ENCODE measurements at regions not wholly inside any gene's neighbourhood (a gene's known extent, or its start where the extent isn't known, plus 50 kb on each side); places are given as distances from the start of the nearest gene placed in this dataset.

- Histone ChIP-seq H3K4me2 (no peak overlapping the region), H3K4me3 (no peak overlapping the region), H3K9ac (no peak overlapping the region), H4K20me1 (no peaks in the 10 kb centered on the region), H3K36me3 (no peaks in the 10 kb centered on the region), H3K4me1 (no peaks in the 10 kb centered on the region), H3K27me3 (no peaks in the 10 kb centered on the region), H3K27ac (no peak overlapping the region), H3K9me3 (no peaks in the 10 kb centered on the region)
- TF ChIP-seq Cebpa-rat (IDR thresholded peaks at IDR 0.05), result no peak
Measured at GRCh38 chr10:33887188-33887587, 552.7 kb upstream of the NRP1 start.

- TF ChIP-seq Cebpa-rat (IDR thresholded peaks at IDR 0.05), result no peak
- no peak overlapping the region for H3K27ac ChIP-seq
- no peak overlapping the region for H3K4me3 ChIP-seq
- H3K27me3 ChIP-seq, result no peaks in the 10 kb centered on the region
- H3K9ac ChIP-seq, result no peak overlapping the region
- H3K36me3 ChIP-seq, result no peaks in the 10 kb centered on the region
- no peaks in the 10 kb centered on the region for H4K20me1 ChIP-seq
- H3K9me3 ChIP-seq, result no peaks in the 10 kb centered on the region
- H3K4me1 ChIP-seq, result no peaks in the 10 kb centered on the region
- no peak overlapping the region for H3K4me2 ChIP-seq
Measured at GRCh38 chr10:33886299-33886698, 551.8 kb upstream of the NRP1 start.

- TF ChIP-seq Cebpa-rat (IDR thresholded peaks at IDR 0.05), result no peak
Measured at GRCh38 chr10:33884604-33885003, 550.1 kb upstream of the NRP1 start.

GRCh38 chr10:33883881-33884280 is 549.4 kb upstream of the NRP1 start:
- H3K27ac ChIP-seq, result no peak overlapping the region
- H3K4me3 ChIP-seq, result no peak overlapping the region
- H3K36me3 ChIP-seq, result no peaks in the 10 kb centered on the region
- no peaks in the 10 kb centered on the region for H4K20me1 ChIP-seq
- H3K4me1 ChIP-seq, result no peaks in the 10 kb centered on the region
- no peaks in the 10 kb centered on the region for H3K9me3 ChIP-seq
- TF ChIP-seq Cebpa-rat (IDR thresholded peaks at IDR 0.05), result no peak
- no peak overlapping the region for H3K4me2 ChIP-seq
- H3K9ac ChIP-seq, result no peak overlapping the region
- H3K27me3 ChIP-seq, result no peaks in the 10 kb centered on the region

More at GRCh38 chr10:33884604-33885003, 550.1 kb upstream of the NRP1 start:
- H3K4me3 ChIP-seq, result no peak overlapping the region
- H4K20me1 ChIP-seq, result no peaks in the 10 kb centered on the region
- no peaks in the 10 kb centered on the region for H3K4me1 ChIP-seq
- no peaks in the 10 kb centered on the region for H3K36me3 ChIP-seq
- H3K27ac ChIP-seq, result no peak overlapping the region
- H3K9me3 ChIP-seq, result no peaks in the 10 kb centered on the region
- H3K27me3 ChIP-seq, result no peaks in the 10 kb centered on the region
- no peak overlapping the region for H3K4me2 ChIP-seq
- no peak overlapping the region for H3K9ac ChIP-seq

DNA sequence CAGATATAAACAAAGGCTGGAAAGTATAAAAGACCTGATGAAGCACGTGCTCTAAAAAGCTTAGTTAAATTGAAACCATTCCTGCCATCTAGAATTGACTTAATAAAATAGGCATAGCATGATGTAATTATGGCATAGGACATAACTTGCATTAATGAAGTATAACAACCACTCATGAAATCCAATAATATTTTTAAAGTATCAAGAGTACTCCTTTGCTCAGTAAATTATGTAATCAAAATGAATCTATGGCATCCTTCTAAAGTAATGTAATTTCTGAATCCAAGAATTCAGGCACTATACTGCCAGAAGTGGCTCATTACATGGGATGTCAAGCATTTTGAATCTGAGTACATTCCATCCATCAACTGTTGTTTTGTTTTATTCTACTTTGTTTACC is 548.5 kb upstream of the NRP1 start:
- H3K27me3 ChIP-seq, result no peaks in the 10 kb centered on the region
- H3K9ac ChIP-seq, result no peak overlapping the region
- H3K36me3 ChIP-seq, result no peaks in the 10 kb centered on the region
- TF ChIP-seq Cebpa-rat (IDR thresholded peaks at IDR 0.05), result no peak
- no peak overlapping the region for H3K27ac ChIP-seq
- no peaks in the 10 kb centered on the region for H3K4me1 ChIP-seq
- no peaks in the 10 kb centered on the region for H4K20me1 ChIP-seq
- no peak overlapping the region for H3K4me3 ChIP-seq
- H3K4me2 ChIP-seq, result no peak overlapping the region
- no peaks in the 10 kb centered on the region for H3K9me3 ChIP-seq

GRCh38 chr10:33880291-33880690 is 545.8 kb upstream of the NRP1 start:
- H3K4me1 ChIP-seq, result no peaks in the 10 kb centered on the region
- no peaks in the 10 kb centered on the region for H3K9me3 ChIP-seq
- no peak overlapping the region for H3K4me2 ChIP-seq
- no peaks in the 10 kb centered on the region for H3K36me3 ChIP-seq
- H3K27me3 ChIP-seq, result no peaks in the 10 kb centered on the region
- no peak overlapping the region for H3K9ac ChIP-seq
- no peak overlapping the region for H3K4me3 ChIP-seq
- H4K20me1 ChIP-seq, result no peaks in the 10 kb centered on the region
- no peak overlapping the region for H3K27ac ChIP-seq
- TF ChIP-seq Cebpa-rat (IDR thresholded peaks at IDR 0.05), result no peak

DNA sequence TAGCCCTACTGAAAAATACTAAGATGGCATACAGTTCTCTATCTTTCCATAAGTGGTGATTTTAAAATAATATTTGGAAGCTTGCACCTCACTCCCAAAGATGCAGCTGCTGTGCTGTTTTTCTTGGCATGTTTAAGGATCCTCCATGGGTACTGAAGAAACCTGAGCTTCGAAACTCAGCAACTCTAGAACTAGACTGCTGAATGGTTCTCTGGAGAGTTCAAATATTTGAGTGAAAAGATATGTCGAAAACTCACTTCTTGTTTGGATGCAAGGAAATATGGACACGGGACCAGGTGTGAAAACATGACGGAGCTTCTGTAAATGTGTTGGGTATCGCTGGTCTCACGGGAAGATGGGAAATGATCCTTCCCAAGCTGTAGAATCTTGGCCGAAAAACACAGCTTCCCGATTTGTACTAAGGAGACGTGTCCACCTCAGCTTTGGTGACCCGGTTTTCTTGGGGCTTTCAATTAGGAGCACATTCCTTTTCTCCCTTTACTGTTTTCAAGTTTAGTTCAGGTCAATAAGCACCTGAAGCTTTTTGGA is 543.8 kb upstream of the NRP1 start:
- no peaks in the 10 kb centered on the region for H3K9me3 ChIP-seq
- H3K27me3 ChIP-seq, result no peaks in the 10 kb centered on the region
- no peaks in the 10 kb centered on the region for H4K20me1 ChIP-seq
- no peak overlapping the region for H3K9ac ChIP-seq
- no peaks in the 10 kb centered on the region for H3K36me3 ChIP-seq
- H3K27ac ChIP-seq, result no peak overlapping the region
- no peak overlapping the region for H3K4me3 ChIP-seq
- no peak overlapping the region for H3K4me2 ChIP-seq
- H3K4me1 ChIP-seq, result no peaks in the 10 kb centered on the region
- no peak for TF ChIP-seq Cebpa-rat (IDR thresholded peaks at IDR 0.05)

DNA sequence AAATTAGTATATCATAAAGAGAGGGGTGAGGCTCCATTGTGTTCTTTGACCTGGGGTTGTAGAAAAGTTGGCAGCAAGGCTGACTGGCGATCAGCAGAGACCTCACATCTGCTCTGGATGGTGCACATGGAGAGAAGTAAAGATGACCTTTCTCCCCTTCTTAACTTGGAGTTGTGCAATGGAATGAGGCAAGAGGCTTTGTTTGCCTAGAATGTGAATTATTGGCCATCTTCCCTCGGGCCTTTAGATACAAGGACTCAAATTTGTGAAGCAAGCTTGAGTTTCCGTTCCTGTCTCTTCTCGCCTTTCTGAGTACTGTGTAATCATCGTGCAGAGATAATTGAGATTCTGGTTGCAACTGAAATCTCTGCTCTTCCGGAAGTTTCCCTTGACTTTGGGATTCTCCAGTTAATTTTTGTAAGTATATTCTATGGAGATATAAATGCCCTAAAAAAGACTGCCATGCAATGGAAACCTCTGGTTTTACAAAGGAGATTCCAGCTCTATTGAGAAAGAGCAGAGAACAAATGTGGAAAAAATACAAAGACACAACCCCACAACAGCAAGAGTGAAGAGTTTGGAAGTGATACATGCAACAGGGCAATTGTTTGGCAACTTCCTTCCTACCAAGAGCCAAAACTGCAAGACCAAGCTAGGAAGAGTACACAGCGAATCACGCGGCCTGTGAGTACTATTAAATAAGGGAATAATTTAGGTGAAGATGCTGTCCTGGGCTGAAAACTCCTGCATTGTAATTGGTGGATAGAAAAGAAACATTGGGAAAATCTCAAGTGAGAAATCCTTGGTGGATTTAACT is 542.3 kb upstream of the NRP1 start:
- no peak overlapping the region for H3K4me3 ChIP-seq
- no peak overlapping the region for H3K4me2 ChIP-seq
- H3K27ac ChIP-seq, result no peak overlapping the region
- no peaks in the 10 kb centered on the region for H3K4me1 ChIP-seq
- no peak for TF ChIP-seq Cebpa-rat (IDR thresholded peaks at IDR 0.05)
- no peaks in the 10 kb centered on the region for H3K9me3 ChIP-seq
- no peaks in the 10 kb centered on the region for H3K36me3 ChIP-seq
- H3K27me3 ChIP-seq, result no peaks in the 10 kb centered on the region
- H4K20me1 ChIP-seq, result no peaks in the 10 kb centered on the region
- no peak overlapping the region for H3K9ac ChIP-seq

GRCh38 chr10:33875924-33876583 is 541.6 kb upstream of the NRP1 start:
- H3K36me3 ChIP-seq, result no peaks in the 10 kb centered on the region
- H3K27me3 ChIP-seq, result no peaks in the 10 kb centered on the region
- H3K4me3 ChIP-seq, result no peak overlapping the region
- no peak overlapping the region for H3K4me2 ChIP-seq
- no peaks in the 10 kb centered on the region for H3K9me3 ChIP-seq
- TF ChIP-seq Cebpa-rat (IDR thresholded peaks at IDR 0.05), result no peak
- no peaks in the 10 kb centered on the region for H4K20me1 ChIP-seq
- peaks cover 7% of the 10 kb centered on the region for H3K4me1 ChIP-seq
- H3K9ac ChIP-seq, result no peak overlapping the region
- H3K27ac ChIP-seq, result no peak overlapping the region
